ENCODE measurements at regions not wholly inside any gene's neighbourhood (a gene's known extent, or its start where the extent isn't known, plus 50 kb on each side); places are given as distances from the start of the nearest gene placed in this dataset.
"Not testable (repeated sequence)": the region's sequence is repeated elsewhere in the genome, so short reads cannot be mapped to it uniquely, and the experiment has no call there.

DNA sequence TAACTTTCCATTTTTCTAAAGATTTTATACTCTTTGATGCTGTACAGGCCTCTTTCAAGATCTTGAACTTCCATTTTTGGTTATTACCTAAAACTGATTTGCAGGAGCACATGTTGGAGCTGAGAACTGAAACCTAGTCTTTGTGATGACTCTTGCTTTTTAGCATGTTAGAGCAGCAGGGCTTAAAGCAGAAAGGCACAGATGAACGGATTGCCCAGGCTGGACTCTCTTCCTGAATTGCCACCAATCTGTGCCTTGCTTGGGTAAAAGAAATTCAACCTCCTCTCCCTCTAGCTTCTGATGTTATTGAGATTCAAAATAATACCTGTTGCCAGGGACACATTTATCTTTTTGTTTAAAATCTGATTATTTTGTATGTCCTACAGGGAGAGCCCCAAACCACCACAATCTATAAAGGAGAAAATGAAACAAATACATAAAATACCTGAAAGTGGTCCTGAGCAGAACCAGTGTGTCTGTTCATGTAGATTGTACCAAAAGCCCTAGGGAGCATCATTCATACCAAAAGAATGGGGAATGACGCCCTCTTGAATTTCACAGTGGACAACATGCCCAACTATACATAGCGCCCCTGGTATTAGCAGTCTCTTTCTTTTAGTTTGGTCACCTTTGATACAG lies 277.0 kb upstream of the MAP2 start:
- TF ChIP-seq, protein P1, sequence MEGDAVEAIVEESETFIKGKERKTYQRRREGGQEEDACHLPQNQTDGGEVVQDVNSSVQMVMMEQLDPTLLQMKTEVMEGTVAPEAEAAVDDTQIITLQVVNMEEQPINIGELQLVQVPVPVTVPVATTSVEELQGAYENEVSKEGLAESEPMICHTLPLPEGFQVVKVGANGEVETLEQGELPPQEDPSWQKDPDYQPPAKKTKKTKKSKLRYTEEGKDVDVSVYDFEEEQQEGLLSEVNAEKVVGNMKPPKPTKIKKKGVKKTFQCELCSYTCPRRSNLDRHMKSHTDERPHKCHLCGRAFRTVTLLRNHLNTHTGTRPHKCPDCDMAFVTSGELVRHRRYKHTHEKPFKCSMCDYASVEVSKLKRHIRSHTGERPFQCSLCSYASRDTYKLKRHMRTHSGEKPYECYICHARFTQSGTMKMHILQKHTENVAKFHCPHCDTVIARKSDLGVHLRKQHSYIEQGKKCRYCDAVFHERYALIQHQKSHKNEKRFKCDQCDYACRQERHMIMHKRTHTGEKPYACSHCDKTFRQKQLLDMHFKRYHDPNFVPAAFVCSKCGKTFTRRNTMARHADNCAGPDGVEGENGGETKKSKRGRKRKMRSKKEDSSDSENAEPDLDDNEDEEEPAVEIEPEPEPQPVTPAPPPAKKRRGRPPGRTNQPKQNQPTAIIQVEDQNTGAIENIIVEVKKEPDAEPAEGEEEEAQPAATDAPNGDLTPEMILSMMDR (IDR thresholded peaks at IDR 0.05; ENCODE audit: insufficient read depth, low read length, poor library complexity, severe bottlenecking), result no peak
- DNase-seq (ENCODE audit: extremely low read depth, insufficient read length), result no peak
- Histone ChIP-seq H3K27me3 (replicated peaks; ENCODE audit: control insufficient read depth, insufficient read depth, low read length) (no peaks in the 10 kb centered on the region; the same call in 1 of the 2 replicates), H3K4me3 (replicated peaks; ENCODE audit: low read depth, low read length) (no peak overlapping the region), H3K36me3 (ENCODE audit: control insufficient read depth, insufficient read depth, low read length) (no peaks in the 10 kb centered on the region)

DNA sequence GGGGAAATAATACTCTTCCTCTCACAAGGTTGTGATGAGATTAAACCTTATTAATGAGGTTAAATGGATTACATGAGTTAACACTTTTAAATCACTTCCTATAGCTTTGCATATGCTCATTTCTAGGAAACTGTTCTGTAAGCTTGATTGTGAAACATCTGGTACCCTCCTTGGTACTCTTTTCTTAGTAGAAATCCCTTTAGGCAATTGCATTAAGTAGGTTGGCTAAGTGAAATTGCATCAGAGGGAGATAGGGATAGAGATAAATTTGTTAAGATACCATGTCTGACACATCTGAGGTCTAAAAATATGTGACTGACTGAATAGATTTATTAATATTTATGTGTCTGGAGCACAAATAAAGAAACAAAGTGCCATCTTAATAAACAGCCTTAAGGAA lies 275.9 kb upstream of the MAP2 start:
- TF ChIP-seq, protein P1 (IDR thresholded peaks at IDR 0.05; ENCODE audit: insufficient read depth, low read length, poor library complexity, severe bottlenecking), result no peak
- no peak overlapping the region for H3K4me3 ChIP-seq (replicated peaks; ENCODE audit: low read depth, low read length)
- no peak for DNase-seq (ENCODE audit: extremely low read depth, insufficient read length)
- H3K36me3 ChIP-seq (ENCODE audit: control insufficient read depth, insufficient read depth, low read length), result no peaks in the 10 kb centered on the region
- no peaks in the 10 kb centered on the region for H3K27me3 ChIP-seq (replicated peaks; ENCODE audit: control insufficient read depth, insufficient read depth, low read length)

DNA sequence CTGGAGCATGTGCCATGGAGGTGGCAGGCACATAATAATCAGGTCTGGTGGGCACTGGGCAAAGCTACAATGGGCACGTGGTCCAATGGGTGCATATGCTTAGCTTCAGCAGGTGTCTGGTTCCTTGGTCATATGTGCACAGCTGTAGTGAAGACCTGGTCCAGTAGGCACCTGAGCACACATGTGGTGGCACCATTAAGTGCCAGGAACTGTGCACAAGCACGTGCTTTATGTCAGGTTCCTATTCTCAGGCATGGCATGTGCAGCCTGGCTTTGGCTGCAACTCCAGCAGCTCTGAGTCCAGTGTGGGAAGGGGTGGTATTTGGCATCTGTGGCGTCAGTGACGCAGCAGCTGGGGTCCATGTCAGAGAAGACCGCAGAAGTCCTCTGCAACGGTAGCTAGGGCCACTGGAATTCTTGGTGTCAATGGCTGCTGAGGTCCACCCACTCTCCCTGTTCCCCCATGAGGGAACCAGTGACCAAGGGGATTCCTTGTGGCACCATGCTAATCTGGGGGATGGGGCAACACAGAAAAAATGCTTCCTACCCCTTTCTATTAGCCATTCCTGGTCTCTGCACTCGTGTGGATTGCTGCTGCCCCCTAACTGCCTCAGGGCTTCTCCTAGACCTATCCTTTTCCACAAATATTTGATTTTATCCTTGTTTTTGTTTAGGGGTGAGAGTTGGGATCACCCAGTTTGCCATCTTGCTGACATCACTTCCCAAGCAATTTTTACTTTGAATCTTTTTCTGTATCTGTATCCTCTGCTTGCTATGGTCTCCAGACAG lies 262.9 kb upstream of the MAP2 start:
- Histone ChIP-seq H3K27me3 (replicated peaks; ENCODE audit: control insufficient read depth, insufficient read depth, low read length) (no peaks in the 10 kb centered on the region), H3K4me3 (replicated peaks; ENCODE audit: low read depth, low read length) (no peak overlapping the region), H3K36me3 (ENCODE audit: control insufficient read depth, insufficient read depth, low read length) (no peaks in the 10 kb centered on the region)
- TF ChIP-seq, protein P1 (IDR thresholded peaks at IDR 0.05; ENCODE audit: insufficient read depth, low read length, poor library complexity, severe bottlenecking), result no peak
- no peak for DNase-seq (ENCODE audit: extremely low read depth, insufficient read length)

DNA sequence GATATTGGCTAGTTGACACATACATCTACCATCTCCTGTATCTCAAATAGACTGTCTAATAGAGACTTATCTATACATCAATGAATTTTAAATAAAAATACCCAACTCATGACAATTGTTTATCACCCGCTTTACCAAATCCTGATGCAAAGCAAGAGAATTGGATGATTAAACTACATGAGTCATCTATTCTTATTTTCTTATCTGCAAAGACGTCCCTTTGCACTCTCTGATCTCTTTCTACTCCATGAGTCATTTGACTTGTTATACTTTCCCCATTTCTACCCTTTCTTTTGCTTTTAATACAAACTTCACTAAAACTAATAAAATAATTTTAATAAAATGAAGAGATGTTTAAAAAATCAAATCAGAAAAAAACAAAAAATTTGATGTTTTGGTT lies 261.7 kb upstream of the MAP2 start:
- Histone ChIP-seq H3K36me3 (ENCODE audit: control insufficient read depth, insufficient read depth, low read length) (no peaks in the 10 kb centered on the region), H3K4me3 (replicated peaks; ENCODE audit: low read depth, low read length) (no peak overlapping the region), H3K27me3 (replicated peaks; ENCODE audit: control insufficient read depth, insufficient read depth, low read length) (no peaks in the 10 kb centered on the region)
- TF ChIP-seq, protein P1 (IDR thresholded peaks at IDR 0.05; ENCODE audit: insufficient read depth, low read length, poor library complexity, severe bottlenecking), result no peak
- no peak for DNase-seq (ENCODE audit: extremely low read depth, insufficient read length)

DNA sequence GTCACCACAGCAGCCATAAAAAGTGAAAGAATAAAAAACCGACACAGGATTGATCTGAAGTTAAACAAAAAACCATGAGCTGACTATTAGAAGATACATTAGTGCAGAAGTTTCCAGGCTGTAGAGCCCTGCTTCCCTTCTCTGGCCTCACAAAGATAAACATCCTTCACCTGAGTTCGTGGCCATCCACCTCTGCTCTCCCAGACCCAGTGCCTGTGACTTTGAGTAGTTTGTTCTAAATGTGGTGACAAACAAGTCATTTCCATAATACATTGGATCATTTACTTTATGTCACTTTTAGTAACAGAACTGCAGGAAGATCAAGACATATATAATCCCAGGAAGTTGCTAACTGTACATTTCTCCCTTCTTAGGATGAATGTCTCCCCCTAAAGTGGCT lies 241.9 kb upstream of the MAP2 start:
- no peak for DNase-seq (ENCODE audit: extremely low read depth, insufficient read length)

DNA sequence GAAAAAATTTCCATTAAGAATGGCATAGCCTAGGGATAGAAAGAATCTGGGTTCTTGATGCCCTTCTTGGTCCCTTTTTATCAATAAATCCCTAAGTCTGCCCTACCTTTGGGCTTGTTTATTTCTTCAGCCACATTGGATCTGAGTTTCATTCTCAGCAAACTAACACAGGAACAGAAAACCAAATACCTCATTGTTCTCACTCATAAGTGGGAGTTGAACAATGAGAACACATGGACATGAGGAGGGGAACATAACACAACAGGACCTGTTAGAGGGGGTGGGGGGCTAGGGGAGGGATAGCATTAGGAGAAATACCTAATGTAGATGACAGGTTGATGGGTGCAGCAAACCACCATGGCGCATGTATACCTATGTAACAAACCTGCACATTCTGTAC lies 237.0 kb upstream of the MAP2 start:
- H3K27me3 ChIP-seq (replicated peaks; ENCODE audit: control insufficient read depth, insufficient read depth, low read length); H3K36me3 ChIP-seq (ENCODE audit: control insufficient read depth, insufficient read depth, low read length); H3K4me3 ChIP-seq (replicated peaks; ENCODE audit: low read depth, low read length); DNase-seq (ENCODE audit: extremely low read depth, insufficient read length): not testable (repeated sequence)

More for the DNA sequence above, 241.9 kb upstream of the MAP2 start:
- Histone ChIP-seq H3K27me3 (replicated peaks; ENCODE audit: control insufficient read depth, insufficient read depth, low read length) (no peaks in the 10 kb centered on the region), H3K4me3 (replicated peaks; ENCODE audit: low read depth, low read length) (no peak overlapping the region), H3K36me3 (ENCODE audit: control insufficient read depth, insufficient read depth, low read length) (no peaks in the 10 kb centered on the region)
- TF ChIP-seq, protein P1 (IDR thresholded peaks at IDR 0.05; ENCODE audit: insufficient read depth, low read length, poor library complexity, severe bottlenecking), result no peak
